D341Med (cell line): ENCODE measurements at regions not wholly inside any gene's neighbourhood (a gene's known extent, or its start where the extent isn't known, plus 50 kb on each side); places are given as distances from the start of the nearest gene placed in this dataset.

Experiments used
- DNase-seq: peaks from one replicate; pipeline ENCODE4 v3.0.0; 2012; ENCODE audit warnings: low spot score

DNA sequence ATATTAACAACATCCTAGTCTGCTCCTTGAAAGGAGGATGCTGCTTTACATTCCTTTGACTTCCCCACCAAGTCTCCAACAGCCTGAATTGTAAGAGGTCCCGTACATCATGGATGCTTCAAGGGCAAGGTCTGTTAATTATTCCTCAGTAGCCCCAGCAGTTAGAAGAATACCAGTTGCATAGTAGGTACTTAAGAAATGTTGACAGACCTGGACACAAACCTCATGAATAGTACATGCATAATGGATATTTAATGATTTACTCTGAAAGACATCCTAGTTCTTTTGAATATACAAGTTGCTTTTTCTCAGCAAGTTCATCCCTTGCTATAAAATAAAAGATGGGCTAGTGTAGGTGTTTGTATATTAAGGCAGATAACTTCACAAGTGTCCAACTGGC lies 112.1 kb upstream of the DPYD start:
- DNase-seq: no peak

DNA sequence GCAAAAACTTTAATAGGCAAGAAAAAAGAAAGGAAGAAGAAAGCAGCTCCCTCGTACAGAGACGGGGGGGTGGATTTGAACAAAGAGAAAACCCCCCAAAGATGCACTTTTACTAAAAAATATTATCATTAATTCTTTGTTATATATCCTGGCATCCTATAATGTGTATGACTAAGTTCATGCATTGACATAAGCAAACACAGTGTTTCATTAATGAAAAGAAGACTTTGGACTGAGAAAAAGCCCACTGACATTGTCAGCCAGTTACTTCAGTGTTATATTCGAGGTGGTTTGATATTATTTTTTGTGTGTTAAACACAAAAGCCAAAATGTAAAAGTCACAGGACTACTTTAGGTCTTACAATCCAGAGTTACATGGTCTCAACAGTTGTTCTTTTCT lies 110.1 kb upstream of the DPYD start:
- no peak for DNase-seq

DNA sequence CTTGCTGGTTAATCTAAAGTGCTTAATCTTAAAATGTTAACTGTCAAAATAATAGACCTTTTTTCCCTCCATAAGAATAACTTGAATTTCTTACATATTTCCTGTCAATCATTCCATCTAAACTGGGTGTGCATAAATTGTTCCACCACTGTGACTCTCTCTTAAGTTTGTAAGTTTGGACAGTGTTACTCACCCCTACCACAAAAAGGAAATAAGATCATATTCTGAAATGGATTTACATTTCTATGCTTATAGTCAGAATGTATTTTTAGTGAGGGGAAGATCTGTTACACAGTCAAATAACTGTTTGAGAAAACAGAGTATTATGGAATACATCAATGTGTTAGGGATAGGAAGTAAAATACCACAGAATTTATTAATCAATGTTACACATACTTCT lies 109.6 kb upstream of the DPYD start:
- DNase-seq: no peak

DNA sequence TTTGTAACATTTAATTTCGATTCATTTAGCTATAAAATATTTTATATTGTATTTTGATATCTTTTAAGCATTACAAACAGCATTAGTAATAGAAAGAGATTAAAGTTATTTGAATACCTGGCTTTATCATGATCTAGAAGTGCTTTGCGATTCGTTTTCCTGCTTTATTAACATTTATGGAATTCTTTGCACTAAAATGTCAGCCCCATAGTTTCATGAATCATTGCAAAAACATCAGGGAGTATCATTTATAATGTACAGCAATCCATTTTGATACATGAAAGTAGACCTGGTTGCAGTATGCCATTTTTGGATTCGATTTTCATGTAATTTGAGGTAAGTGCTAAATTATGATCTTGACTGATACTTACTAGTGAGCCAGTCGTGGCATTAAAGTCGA lies 108.0 kb upstream of the DPYD start:
- no peak for DNase-seq

DNA sequence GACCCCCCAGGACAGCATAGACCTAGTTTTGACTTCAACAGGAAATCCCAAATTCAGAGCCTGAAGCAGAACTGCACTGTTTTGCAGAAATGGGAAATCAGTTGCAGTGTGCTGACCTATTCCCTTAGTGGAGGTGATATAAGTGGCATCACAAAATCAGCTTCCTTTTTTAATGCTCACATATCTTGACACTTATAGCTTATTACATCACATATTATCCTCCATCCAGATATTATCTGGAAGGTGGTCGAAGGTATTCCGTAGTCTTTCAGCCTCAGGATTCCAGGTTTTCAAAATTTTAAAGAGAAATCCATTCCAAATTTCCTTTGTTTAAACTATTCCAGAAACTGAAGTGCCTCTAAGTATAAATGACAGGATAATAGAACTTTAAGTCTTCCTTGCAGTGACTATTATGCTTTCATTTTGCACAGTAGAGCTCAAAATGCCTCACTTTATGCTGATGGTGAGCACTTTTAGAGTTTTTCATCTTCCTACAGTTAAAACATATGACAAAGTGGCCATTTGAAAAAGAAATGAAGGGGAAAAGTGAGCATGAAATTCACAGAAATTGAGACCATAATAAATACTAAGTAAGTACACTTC lies 106.4 kb upstream of the DPYD start:
- DNase-seq: no peak

DNA sequence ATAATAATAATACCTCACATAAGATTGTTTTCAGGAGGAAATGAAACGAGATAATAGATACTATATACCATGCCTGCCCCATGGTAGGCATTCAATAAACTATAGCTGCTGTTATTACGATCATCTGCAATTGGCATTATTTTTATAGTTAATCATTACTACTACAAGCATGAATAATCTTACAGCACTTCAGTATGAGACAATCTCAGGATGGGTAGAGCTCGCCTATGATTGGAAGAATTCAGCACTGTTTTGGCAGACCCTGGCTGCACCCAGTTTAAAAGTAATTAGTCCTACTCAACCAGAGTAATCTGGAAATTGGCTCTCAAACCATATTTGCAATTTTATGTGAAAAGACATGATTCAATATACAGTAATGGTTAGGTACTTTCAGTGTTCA lies 105.0 kb upstream of the DPYD start:
- no peak for DNase-seq

DNA sequence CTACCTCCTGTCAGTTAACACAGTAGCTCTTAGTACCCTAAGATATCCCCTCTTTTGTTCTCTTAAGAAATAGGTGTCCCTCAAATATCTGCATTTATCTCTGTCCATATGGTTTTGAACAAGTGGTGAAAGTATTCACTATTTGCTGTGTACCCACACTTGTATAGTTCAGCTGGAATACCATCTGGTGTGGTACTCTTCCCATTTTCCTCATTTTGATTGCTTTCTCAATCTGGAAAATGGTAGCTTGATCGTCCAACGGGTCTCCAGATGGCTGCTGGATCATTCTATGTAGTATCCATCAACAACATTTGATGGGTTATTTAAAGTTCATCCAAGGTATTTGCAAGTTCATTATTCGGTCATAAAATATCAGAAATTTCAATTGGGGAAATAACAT lies 100.3 kb upstream of the DPYD start:
- no peak for DNase-seq

DNA sequence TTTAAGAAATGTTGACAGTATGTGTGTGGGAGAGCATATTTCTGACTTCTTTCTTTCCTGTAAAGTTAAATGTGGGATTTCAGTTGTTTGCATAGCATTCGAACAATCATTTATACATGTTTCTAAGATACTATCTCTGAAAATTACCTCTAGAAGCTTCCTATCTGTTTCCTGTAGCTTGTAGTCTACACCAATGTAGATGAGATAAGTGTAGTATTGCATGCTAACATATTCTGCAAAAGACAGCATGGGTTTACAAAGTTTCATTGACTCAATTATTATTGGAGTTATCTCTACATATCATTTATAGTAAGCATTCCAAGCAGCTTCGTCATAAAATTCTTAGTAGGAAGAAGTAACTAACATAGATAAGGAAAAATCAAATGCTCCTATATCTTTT lies 98.9 kb upstream of the DPYD start:
- DNase-seq: no peak

DNA sequence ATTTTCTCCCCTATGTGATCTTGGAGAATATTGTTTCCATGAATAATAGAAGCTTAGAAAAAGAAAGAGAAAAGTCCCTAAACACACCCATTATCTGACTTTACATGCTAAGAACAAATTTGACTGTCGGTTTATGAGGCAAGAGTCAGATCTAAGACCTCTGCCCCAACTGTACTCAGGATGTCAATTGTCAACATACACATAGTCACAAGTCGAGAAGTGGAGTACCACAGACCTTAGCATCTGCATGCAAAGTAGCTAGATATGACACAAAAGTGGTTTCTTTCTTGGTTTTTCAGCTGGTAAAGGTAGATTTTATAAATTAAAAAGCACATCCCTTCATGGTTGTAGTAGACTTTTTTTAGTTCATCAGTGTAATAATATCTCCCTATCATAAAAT lies 97.2 kb upstream of the DPYD start:
- no peak for DNase-seq

DNA sequence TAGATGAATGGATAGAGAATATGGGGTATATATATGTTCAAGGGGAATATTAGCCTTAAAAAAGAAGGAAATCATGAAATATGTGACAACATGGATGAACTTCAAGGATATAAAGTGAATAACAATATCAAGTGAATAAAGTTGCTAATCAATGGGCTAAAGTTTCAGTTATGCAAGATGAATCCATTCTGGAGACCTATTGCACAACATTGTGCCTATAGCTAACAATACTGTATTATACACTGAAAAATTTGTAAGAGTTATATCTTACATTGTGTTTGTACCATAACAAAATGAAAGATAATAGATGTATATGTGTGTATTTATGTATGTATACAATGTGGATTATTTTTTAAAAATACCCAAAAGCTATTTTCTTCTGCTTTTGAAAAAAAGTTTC lies 96.3 kb upstream of the DPYD start:
- no peak for DNase-seq

DNA sequence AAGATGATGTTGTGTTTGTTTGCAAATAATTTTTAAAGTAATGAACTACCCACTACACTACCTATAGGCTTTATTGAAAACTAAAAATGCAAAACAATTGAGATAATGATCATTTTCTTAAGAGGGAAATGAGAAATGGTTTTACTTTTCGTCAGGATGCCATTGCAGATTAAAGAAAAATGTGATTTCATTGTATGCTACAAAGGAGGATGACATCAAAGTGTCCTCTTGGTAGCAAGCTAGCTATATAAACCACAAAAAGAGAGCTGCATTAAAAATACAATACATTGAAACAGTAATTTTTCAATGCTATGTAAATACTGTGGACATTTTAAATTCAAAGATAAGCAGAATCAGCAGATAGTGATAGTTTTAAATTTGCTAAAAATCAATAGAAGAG lies 87.5 kb upstream of the DPYD start:
- no peak for DNase-seq

DNA sequence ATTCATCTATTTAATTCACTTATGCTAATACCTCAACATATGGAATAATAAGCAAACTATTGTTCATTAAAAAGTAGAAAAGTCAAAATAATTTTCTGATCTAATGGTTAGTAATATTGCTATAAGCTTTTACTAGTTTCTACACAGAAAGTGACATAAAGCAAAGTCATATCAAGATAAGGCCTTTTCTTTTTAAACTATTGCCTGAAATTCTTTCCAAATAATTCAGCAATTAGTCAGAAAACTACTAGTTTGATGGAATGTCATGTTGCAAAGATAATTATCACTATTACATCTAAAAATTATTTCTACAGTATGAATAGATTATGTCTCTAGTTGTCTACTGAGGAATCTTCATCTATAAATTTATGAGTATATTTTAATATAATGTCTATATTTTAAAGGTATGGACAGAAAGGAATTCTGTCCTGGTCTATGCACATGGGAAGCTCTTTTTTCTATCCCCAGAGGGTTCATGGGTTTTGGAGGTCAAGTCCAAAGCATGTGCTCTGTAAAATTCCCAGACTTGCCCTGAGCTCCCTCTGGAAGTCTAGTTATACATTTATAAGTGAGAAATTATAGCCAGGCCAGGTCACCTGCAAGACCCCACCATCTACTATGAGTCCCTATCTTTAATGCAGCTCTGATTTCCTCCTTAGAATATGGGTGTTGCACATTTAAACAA lies 84.6 kb upstream of the DPYD start:
- DNase-seq: no peak

DNA sequence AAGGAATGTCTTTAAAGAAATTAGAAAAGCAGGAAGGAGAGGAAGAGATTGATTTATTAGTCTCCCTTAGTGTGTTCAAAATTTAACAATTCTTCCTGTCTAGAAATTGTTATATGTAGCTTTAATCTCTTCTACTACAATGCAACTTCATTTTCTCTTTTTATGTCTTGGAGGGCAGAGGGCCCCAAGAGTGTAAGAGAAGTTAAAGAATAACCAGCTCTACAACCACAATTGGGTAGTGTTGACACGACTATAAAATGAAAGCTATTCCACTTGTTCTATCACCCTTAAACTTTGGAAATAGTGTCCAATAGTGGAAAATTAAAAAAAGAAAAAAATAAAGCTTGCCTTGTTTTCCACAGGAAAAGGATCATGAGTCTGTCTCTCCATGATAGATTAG lies 82.6 kb upstream of the DPYD start:
- no peak for DNase-seq

DNA sequence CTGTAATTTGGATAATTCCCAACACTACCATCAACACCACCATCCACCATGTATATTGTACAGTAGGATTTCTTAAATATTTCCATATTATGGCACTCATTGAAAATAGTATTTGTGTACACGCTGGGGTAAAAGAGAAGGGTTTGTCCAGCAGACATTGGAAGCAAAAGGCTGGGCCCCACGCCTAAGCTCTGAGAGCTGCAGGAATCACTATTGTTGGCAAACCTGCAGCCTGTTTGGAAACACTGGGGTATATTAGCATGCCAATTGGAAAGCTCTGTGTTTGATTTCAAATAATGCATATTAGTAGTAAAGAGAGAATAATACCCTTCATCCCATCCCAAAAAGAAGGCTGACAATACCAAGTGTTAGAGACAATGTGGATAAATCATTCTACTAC lies 81.5 kb upstream of the DPYD start:
- no peak for DNase-seq

DNA sequence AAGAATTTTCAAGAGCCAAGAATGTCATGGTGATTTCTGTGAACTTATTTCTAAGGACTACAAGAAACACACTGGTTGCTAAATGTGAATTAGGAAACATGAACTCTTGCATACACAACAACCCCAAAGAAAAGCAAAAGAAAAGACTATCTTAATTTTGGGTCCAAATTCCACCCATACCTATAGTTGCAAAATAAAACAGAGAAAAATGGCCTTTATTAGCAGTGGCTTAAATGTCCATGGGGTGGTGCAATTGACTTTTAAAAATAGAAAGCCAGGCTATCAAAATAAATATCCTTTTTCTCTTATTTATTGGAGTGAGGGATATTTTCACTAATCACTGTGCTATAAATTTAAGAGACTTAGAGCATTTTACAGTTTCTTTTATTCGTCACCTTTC lies 80.9 kb upstream of the DPYD start:
- no peak for DNase-seq

DNA sequence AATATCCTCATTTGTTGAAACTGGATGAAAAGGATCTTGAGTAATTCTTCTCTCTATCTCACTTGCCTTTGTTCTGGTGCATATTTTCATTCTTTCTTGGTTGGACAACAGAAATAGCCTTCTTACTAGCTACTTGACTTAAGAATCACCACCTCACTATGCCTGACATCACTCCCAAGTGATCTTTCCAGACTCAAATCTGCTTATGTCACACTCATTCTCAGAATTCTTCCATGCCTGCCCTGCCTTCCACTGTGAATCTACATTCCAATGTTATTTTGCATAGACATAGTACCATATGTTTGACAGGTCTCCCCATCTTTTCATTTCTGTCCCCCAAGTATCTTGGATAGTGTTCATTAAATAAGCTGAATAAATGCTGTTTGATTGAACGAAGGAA lies 78.5 kb upstream of the DPYD start:
- no peak for DNase-seq

DNA sequence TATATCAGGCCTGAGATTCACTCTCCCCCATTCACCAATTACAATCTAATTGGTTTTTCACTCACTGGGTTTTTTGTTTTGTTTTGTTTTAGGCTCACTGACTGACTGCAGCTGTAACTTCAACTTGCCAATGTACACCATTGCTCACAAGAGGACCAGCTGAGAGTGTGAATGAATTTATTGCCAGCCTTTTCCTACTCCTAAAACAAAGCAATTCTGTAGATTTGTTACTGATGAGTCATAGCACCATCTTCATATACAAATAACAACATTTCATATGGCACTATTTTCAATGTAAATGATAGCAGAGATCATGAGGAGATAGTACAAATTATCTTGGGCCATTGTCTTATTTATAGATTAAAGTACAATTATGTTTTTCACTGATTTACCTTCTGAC lies 76.0 kb upstream of the DPYD start:
- DNase-seq: no peak

DNA sequence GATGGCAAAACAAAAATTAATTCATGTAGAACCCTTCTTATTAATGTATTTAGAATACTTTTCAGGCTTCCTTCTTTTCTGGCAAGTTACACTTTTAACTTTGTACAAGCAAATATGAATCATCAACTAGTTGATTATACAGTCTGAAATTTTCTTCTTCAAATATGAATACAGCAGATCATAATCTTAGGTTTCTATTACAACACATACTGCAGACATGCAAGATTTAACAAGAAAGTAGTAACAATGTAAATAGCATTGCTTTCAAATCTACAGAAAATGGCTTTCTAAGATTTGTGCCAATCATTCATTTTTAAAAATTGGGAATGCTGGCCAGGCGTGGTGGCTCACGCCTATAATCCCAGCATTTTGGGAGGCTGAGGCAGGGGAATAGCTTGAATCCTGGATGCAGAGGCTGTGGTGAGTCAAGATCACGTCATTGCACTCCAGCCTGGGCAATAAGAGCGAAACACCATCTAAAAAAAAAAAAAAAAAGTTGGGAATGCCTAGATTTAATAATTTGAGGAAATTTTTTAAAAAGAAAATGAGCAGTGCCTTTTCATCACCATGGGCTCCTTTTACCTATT lies 68.4 kb upstream of the DPYD start:
- no peak for DNase-seq

DNA sequence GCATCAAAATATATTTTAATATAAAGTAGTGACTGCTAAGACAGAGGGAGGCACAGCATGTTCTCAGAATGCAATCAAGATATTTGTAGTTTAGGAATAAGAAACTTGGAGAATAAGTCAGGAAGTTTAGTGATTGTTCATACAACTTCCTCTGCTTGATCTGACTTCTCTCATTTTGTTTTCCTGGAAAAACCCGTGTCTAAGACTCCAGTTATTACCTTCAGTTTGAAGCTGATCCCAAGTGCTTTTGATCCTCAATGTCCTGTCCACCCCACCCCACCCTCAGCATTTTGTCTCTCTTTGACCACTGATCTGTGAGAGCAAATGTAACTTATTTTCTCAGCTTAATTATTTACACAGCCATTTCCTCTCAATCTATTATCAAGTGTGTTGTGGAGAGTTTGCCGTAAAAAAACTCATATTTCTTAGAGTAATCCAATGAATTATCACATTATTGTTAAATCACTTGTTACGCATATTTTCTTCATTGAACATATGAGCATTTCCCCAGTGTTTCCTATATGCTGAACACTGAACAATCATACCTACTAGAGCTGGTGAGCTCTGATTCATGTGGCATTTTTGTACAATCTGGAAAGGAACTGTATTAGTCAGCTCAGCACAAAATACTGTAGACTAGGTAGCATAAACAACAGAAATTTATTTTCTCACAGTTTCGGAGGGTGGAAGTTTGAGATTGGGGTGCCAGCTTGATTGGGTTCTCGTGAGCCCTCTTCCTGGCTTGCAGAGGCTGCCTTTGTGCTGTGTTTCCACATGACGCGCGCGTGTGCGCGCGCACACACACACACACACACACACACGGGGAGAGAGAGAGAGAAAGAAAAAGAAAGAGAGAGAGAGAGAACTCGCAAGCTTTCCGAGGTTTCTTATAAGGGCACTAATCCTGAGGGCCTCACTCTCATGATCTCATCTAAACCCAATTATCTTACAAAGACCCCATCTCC lies 65.5 kb upstream of the DPYD start:
- DNase-seq: no peak

DNA sequence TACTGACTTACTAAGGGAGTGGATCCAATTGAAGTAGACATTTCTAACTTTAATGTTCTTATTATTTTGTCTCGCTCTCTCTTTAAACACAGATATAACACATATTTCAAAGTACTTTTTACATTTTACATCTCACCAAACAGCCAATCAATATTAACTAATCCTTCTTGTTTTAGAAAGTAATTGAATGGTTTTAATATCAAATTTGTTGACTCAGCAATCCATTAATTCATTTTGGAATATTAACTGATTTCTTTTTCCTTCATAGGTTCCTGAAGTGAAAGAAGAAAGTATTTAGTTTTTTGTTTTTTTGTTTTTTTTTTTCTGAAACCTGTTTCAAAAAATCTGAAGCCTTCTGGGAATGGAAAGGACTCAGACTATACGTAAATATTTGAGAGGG lies 62.3 kb upstream of the DPYD start:
- DNase-seq: no peak

DNA sequence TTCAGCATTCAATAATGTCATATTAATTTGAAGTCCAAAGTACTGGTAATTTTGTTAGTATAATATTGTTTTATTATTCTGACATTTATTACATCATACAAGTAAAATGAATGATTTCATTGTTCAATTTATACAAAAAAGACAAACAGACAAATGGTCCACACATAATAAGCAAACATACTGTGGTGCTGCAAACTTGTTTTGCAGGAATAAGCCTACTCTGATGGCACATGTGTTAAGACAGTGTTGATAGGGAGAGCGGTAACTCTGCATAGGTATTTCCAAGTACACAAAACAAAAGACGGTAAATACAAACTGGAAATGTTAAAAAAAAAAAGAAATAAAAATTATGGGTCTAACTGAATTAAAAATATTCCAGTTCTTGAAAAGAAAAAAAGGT lies 59.7 kb upstream of the DPYD start:
- no peak for DNase-seq

DNA sequence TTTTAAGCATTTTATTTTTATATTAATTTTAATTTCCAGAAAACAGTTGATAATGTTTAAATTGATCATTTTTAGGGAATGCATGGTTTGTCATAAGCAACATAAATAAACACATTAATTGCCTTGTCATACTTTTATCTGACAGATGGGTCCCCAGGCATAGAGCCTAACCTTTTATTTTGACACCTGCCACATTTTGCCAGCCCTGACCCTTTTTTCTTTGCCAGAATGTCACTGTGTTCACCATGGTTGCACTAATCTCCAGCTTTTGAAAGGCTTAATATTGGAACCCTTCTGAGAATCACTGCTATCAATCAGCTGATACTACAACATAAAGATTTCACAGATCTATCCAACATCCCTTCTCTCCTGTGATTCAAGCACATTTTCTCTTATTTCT lies 56.0 kb upstream of the DPYD start:
- peak; percentile 24 for DNase-seq
